ENCODE measurements at regions not wholly inside any gene's neighbourhood (a gene's known extent, or its start where the extent isn't known, plus 50 kb on each side); places are given as distances from the start of the nearest gene placed in this dataset.
"Not testable (repeated sequence)": the region's sequence is repeated elsewhere in the genome, so short reads cannot be mapped to it uniquely, and the experiment has no call there.

DNA sequence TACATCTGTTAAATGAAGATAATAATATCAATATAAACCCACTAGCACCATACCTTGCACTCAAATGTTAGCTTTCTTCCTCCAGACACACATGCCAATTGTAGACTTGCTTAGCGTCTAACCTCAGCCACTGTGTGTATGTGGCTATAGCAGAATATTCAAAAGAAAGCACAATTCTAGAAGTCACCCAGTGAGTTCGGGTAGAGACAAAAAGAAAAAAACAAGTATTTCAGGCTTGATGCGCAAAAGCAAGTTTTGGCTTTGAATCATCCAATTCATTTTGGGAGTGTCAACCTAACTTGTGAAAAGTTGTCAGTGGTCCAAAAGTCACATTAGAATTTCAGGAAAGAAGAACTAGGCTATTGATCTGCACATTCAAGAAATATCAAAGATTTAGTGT, 167.4 kb downstream of the PRELID2 start:
- H3K36me3 ChIP-seq: no peaks in the 10 kb centered on the region
- DNase-seq (ENCODE audit: low spot score): no peak
- no peaks in the 10 kb centered on the region for H3K9me3 ChIP-seq
- no peak overlapping the region for H3K27ac ChIP-seq
- H3K4me3 ChIP-seq: no peak overlapping the region
- H3K27me3 ChIP-seq: no peaks in the 10 kb centered on the region
- TF ChIP-seq, protein P1, sequence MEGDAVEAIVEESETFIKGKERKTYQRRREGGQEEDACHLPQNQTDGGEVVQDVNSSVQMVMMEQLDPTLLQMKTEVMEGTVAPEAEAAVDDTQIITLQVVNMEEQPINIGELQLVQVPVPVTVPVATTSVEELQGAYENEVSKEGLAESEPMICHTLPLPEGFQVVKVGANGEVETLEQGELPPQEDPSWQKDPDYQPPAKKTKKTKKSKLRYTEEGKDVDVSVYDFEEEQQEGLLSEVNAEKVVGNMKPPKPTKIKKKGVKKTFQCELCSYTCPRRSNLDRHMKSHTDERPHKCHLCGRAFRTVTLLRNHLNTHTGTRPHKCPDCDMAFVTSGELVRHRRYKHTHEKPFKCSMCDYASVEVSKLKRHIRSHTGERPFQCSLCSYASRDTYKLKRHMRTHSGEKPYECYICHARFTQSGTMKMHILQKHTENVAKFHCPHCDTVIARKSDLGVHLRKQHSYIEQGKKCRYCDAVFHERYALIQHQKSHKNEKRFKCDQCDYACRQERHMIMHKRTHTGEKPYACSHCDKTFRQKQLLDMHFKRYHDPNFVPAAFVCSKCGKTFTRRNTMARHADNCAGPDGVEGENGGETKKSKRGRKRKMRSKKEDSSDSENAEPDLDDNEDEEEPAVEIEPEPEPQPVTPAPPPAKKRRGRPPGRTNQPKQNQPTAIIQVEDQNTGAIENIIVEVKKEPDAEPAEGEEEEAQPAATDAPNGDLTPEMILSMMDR (IDR thresholded peaks at IDR 0.05): no peak
- H3K4me1 ChIP-seq: no peaks in the 10 kb centered on the region

- Histone ChIP-seq H3K4me3 (no peak overlapping the region), H3K4me1 (peaks cover 0 to 3% of the 10 kb centered on the region in 2 donors), H3K36me3 (no peaks in the 10 kb centered on the region), H3K27ac (no peak overlapping the region), H3K9me3 (no peaks in the 10 kb centered on the region), H3K27me3 (no peaks in the 10 kb centered on the region)
- TF ChIP-seq, protein P1 (IDR thresholded peaks at IDR 0.05): no peak
- DNase-seq (ENCODE audit: low spot score): no peak
Measured at GRCh38 chr5:145666591-145666990, 168.6 kb downstream of the PRELID2 start.

DNA sequence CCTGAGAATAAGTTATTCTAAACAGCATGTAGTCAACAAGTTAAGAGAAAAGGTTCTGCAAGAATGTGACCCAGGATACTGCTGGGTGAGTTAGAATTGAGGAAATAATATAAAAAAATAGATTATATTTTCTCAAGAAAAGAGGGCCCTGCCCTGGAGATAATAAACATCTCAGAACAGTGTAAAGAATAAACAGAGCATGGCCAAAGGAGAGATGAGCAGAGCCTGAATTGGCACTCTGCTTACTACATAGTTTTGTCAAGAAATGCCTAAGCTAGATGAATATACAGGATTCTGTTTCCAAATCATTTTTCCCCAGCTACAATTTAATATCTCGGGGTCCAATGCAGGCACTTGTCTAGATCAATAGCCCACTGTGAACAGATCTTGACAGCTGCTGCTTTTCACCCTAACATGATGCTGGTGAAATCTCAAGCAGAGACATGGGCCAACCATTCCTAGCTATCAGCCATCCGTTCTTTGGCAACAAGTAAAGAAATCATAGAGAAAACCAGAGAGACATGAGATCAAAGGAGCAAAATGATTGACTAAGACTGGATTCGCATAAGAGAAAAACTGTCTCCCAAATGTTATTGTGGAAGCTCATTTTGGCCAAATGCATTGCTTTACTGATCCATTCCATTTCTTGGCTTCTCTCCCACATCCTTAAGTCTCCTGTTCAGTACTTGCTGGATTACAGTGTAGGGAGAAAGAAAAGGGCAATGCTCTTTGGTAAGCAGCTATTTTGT, 173.2 kb downstream of the PRELID2 start:
- Histone ChIP-seq H3K27ac (no peak overlapping the region), H3K4me1 (peaks cover 0 to 3% of the 10 kb centered on the region in 2 donors), H3K9me3 (no peaks in the 10 kb centered on the region), H3K36me3 (no peaks in the 10 kb centered on the region), H3K4me3 (no peak overlapping the region), H3K27me3 (no peaks in the 10 kb centered on the region)
- TF ChIP-seq, protein P1 (IDR thresholded peaks at IDR 0.05): no peak
- no peak for DNase-seq (ENCODE audit: low spot score)

DNA sequence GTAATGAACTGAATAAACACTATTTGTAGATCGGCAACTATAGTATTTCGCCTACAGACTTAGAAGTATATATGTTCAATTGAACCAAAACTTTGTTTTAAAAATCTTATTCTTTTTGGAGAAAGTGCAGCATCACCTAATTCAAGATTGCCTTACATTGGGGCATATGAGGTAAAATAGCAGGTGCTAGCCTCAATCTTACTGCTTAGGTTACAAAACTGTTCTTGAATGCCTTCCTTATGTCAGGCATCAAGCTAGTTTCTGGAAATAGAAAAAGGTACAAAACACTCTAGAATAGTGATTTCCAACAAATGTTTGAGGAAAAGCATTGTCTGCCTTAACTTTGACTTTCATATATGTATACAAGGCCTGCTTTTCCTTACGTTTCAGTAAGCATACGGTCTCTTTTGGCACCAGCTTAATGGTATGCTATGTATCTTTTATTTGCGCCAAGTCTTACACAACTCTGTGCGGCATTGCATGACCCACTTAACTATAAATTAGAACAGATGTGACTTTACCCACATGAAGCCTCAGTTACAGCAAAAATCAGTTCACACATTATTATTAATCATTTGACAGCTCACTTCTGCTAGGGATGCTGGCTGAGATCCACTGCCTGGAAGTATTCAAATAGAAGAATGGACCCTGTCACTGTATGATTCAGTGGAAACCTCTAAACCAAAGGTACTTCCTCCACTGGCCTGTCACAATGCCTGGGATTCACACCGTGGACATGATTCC, 174.1 kb downstream of the PRELID2 start:
- no peak for DNase-seq (ENCODE audit: low spot score)
- H3K4me1 ChIP-seq: peaks cover 0 to 3% of the 10 kb centered on the region in 2 donors
- TF ChIP-seq, protein P1 (IDR thresholded peaks at IDR 0.05): no peak
- H3K27ac ChIP-seq: no peak overlapping the region
- H3K36me3 ChIP-seq: no peaks in the 10 kb centered on the region
- H3K4me3 ChIP-seq: no peak overlapping the region
- H3K9me3 ChIP-seq: no peaks in the 10 kb centered on the region
- no peaks in the 10 kb centered on the region for H3K27me3 ChIP-seq

DNA sequence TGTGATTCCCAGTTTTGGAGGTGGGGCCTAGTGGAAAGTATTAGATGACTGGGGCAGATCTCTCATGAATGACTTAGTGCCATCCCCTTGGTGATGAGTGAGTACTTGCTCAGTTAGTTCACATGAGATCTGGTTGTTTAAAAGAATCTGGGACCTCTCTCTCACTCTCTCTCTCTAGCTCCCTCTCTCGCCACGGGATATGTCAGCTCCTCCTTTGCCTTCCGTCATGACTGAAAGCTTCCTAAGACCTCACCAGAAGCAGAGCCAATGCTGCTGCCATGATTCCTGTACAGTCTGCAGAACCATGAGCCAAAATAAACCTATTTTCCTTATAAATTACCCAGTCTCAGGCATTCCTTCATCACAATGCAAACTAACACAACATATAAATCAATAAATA, 176.7 kb downstream of the PRELID2 start:
- no peak for DNase-seq (ENCODE audit: low spot score)
- Histone ChIP-seq H3K27me3 (no peaks in the 10 kb centered on the region), H3K27ac (no peak overlapping the region), H3K4me1 (peaks cover 0 to 3% of the 10 kb centered on the region in 2 donors), H3K36me3 (no peaks in the 10 kb centered on the region), H3K9me3 (peaks cover 0 to 4% of the 10 kb centered on the region in 2 donors), H3K4me3 (no peak overlapping the region)
- TF ChIP-seq, protein P1 (IDR thresholded peaks at IDR 0.05): no peak

DNA sequence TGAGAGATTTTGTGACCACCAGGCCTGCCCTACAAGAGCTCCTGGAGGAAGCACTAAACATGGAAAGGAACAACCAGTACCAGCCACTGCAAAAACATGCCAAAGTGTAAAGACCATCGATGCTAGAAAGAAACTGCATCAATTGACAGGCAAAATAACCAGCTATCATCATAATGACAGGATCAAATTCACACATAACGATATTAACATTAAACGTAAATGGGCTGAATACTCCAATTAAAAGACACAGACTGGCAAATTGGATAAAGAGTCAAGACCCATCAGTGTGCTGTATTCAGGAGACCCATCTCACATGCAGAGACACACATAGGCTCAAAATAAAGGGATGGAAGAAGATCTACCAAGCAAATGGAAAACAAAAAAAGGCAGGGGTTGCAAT, 182.4 kb downstream of the PRELID2 start:
- H3K27ac ChIP-seq; H3K36me3 ChIP-seq; H3K4me3 ChIP-seq; H3K27me3 ChIP-seq; H3K4me1 ChIP-seq; DNase-seq (ENCODE audit: low spot score): not testable (repeated sequence)
- H3K9me3 ChIP-seq: peaks cover 0 to 16% of the 10 kb centered on the region in 2 donors

GRCh38 chr5:145647137-145647536, 188.0 kb downstream of the PRELID2 start:
- not testable (repeated sequence) for H3K4me3 ChIP-seq; H3K4me1 ChIP-seq; DNase-seq (ENCODE audit: low spot score); H3K9me3 ChIP-seq; H3K27me3 ChIP-seq; H3K27ac ChIP-seq; H3K36me3 ChIP-seq

DNA sequence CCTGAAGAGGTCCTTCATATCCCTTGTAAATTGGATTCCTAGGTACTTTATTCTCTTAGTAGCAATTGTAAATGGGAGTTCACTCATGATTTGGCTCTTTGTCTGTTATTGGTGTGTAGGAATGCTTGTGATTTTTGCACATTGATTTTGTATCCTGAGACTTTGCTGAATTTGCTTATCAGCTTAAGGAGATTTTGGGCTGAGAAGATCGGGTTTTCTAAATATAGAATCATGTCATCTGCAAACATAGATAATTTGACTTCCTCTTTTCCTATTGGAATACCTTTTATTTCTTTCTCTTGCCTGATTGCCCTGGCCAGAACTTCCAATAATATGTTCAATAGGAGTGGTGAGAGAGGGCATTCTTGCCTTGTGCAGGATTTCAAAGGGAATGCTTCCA, 191.9 kb downstream of the PRELID2 start:
- not testable (repeated sequence) for H3K4me3 ChIP-seq, H3K36me3 ChIP-seq, H3K27me3 ChIP-seq

More for the DNA sequence above, 191.9 kb downstream of the PRELID2 start:
- not testable (repeated sequence) for DNase-seq (ENCODE audit: low spot score); H3K4me1 ChIP-seq; H3K27ac ChIP-seq; H3K9me3 ChIP-seq

Measured in right atrium auricular region (tissue), 2 donors.